ENCODE measurements at regions not wholly inside any gene's neighbourhood (a gene's known extent, or its start where the extent isn't known, plus 50 kb on each side); places are given as distances from the start of the nearest gene placed in this dataset.
"Not testable (repeated sequence)": the region's sequence is repeated elsewhere in the genome, so short reads cannot be mapped to it uniquely, and the experiment has no call there.

DNA sequence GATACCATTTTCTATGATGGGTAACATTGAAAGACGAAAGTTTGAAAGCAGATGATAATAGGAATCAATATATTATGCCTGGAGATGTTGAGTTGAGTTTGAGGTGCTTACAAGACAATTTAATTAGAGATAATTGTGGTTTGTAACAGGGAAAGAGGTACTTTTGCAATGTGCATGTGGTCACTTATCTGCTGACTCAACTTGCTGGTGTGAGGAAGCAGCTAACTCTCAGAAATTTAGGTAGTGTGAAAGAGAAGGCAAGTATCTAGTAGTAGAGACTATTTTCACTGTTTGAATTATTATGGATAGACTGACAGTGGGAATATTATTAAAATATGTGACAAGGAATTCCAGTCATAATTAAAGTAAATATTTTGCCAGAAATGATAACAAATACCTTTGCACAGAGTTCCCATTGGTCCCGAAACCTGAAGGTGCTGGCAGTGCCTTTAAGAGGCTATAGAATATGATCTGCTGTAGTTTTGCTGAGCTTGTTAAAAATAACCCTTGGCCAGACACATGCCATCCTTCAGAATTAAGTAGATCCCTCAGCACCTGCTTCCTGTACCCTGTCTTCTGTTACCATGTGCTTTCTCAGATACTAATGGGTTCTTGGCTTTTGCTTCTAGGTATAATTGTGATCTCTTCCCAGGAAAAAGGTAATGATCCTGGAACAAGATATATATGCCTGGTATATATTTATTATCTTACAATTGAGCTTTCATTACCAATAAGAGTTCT is 315.9 kb downstream of the BCHE start:
- DNase-seq (ENCODE audit: low read depth, low spot score) = no peak

DNA sequence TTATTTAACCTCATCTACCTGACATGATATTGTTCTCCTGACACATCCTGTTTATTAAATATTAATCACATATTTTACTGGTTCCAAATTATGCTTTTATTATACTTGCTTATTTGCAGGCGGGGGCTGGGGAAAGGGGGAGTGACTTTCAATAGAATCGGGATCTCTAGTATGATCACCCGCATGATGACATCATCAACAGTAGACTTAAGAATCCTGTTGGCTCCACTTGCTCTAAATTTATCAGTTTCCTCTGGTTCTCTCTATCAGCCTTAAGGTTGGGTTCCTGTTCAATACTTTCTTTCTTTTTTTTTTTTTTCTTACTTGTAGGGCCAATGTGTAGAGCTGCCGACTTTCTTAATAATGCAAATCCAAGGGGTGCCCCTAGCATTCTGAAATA is 317.5 kb downstream of the BCHE start:
- DNase-seq (ENCODE audit: low read depth, low spot score) = no peak

DNA sequence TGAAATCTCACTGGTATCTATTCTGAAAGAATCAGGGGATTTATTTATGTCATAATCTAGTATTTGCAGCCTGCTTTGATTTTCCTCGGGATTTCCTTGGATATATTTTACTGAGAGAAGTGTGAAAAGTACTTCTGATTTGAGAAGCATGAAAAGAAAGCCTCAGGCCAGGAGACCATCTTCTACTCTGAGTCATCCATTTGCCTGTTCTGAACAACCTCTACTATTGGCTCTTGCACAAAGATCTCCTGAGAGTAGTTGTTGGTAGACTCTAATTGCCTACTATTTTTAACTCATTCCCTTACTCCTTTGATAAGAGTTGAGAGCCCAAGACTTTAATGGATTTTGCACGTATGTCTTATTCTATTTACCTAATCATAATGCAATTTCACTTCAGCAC is 318.9 kb downstream of the BCHE start:
- DNase-seq (ENCODE audit: low read depth, low spot score) = no peak

GRCh38 chr3:165513715-165514701 is 317.8 kb upstream of the SLITRK3 start:
- no peak for DNase-seq (ENCODE audit: low read depth, low spot score)

DNA sequence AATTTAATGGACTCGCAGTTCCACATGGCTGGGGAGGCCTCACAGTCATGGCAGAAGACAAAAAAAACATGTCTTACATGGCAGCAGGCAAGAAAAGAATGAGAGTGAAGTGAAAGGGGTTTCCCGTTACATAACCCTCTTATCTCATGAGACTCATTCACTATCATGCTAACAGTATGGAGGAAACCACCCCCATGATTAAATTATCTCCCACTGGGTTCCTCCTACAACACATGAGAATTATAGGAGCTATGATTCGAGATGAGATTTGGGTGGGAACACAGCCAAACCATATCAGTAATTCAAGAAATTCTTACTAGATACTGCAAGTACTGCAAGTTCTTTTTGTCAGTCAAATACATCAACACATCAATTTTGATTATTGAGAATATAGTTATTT is 311.4 kb upstream of the SLITRK3 start:
- no peak for DNase-seq (ENCODE audit: low read depth, low spot score)

DNA sequence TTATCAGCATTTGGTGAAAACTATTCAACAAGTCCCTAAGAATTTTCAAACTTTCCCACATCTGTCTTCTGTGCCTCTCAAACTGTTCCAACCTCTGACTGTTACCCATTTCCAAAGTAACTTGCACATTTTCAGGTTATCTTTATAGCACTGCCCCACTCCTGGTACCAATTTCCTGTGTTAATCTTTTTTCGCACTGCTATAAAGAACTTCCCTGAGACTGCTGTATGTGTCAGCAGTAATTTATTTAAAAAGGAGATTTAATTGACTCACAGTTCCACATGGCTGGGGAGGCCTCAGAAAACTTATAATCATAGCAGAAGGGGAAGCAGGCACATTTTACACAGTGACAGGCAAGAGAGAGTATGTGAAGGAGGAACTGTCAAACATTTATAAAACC is 310.9 kb upstream of the SLITRK3 start:
- DNase-seq (ENCODE audit: low read depth, low spot score) = no peak

DNA sequence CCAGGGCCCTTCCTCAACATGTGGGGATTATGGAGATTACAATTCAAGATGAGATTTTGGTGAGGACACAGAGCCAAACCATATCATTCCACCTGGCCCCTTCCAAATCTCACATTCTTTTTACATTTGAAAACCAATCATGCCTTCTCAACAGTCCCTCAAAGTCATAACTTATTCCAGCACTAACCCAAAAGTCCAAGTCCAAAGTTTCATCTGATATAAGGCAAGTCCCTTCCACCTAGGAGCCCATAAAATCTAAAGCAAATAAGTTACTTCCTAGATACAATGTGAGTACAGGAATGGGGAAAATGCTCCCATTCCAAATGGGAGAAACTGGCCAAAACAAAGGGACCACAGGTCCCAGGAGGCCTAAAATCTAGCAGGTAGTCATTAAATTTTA is 309.5 kb upstream of the SLITRK3 start:
- DNase-seq (ENCODE audit: low read depth, low spot score) = no peak

GRCh38 chr3:165504554-165504953 is 308.4 kb upstream of the SLITRK3 start:
- no peak for DNase-seq (ENCODE audit: low read depth, low spot score)

DNA sequence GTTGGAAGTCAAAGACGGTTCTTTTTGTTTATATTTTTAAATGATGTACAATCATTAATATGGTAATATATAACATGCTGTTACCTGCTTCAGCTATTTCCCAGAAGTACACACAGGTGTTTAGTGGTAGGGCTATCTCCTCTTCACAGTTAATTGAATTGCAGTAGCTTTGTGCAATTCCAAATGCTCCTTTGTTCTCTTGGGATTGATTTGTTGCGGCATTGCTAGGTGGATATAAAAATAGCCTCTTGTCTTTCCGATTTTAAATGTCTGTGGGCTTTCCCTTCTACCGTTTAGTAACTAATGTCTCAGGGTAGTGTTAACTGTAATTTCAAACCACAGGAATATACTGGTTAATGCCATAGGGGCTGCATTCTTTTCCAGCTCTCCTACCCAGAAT is 307.6 kb upstream of the SLITRK3 start:
- DNase-seq (ENCODE audit: low read depth, low spot score) = no peak

- DNase-seq (ENCODE audit: low read depth, low spot score) = no peak
Measured at GRCh38 chr3:165503346-165503745, 307.2 kb upstream of the SLITRK3 start.

- no peak for DNase-seq (ENCODE audit: low read depth, low spot score)
Measured at GRCh38 chr3:165502707-165503106, 306.5 kb upstream of the SLITRK3 start.

GRCh38 chr3:165498742-165499141 is 302.6 kb upstream of the SLITRK3 start:
- not testable (repeated sequence) for DNase-seq (ENCODE audit: low read depth, low spot score)

DNA sequence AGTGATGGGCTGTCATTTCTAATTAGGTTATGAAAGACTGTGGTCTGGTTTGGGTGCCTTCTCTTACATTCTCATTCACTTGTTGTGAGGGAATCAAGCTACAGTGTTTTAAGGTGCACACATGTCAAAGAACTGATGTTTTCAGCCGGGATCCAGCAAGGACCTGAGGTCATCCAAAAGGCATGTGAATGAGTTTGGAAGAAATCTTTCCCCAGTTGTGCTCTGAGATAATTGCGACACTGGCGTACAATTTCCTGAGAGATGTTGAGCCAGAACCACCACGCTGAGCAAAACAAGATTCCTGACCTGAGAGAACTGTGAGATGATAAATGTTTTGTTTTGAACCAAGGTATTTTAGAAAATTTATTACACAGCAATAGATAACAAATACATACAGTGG is 295.3 kb upstream of the SLITRK3 start:
- no peak for DNase-seq (ENCODE audit: low read depth, low spot score)

- DNase-seq (ENCODE audit: low read depth, low spot score) = no peak
Measured at GRCh38 chr3:165476399-165477060, 280.3 kb upstream of the SLITRK3 start.

DNA sequence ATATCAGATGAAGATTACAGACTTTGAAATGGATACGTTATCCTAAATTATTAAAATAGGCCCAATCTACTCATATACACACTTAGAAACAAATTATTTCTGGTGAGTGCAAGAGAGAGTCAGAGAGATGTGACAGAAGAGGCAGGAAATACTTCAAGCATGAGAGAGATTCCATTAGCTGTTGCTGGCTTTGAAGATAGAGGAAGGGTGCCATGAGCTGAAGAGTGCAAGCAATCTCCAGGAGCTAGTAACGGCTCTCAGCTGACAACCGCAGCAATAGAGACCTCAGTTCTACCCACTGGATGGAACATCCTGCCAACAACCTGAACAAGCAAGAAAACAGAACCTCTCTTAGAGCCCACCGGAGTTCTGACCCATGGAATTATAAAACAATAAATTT is 270.7 kb upstream of the SLITRK3 start:
- no peak for DNase-seq (ENCODE audit: low read depth, low spot score)

GRCh38 chr3:165464736-165465135 is 268.6 kb upstream of the SLITRK3 start:
- DNase-seq (ENCODE audit: low read depth, low spot score) = no peak

- no peak for DNase-seq (ENCODE audit: low read depth, low spot score)
Measured at GRCh38 chr3:165463531-165463930, 267.3 kb upstream of the SLITRK3 start.

- DNase-seq (ENCODE audit: low read depth, low spot score) = no peak
Measured at GRCh38 chr3:165462636-165463334, 266.6 kb upstream of the SLITRK3 start.

- no peak for DNase-seq (ENCODE audit: low read depth, low spot score)
Measured at GRCh38 chr3:165459924-165460835, 264.0 kb upstream of the SLITRK3 start.

- DNase-seq (ENCODE audit: low read depth, low spot score) = no peak
Measured at GRCh38 chr3:165459111-165459510, 262.9 kb upstream of the SLITRK3 start.

DNA sequence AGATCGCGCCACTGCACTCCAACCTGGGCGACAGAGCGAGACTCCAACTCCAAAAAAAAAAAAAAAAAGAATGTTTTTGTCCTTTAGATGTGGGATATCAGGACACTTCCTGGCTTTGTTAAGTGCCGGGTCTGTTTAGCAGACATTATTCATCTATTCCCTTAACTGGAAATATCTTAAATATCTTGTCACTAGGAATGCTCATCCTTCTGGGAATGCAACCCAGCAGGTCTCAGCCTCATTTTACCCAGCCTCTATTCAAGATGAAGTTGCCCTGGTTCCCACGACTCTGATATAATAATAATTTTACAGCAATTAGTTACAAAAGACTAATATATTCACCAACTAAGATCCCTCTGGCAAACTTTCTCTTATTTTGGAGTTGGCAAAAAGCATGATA is 260.9 kb upstream of the SLITRK3 start:
- DNase-seq (ENCODE audit: low read depth, low spot score) = no peak

Data from ELF-1 (cell line).